Stomach (tissue), 8 donors: ENCODE measurements at regions not wholly inside any gene's neighbourhood (a gene's known extent, or its start where the extent isn't known, plus 50 kb on each side); places are given as distances from the start of the nearest gene placed in this dataset.

Source experiments
- DNase-seq, 2 donors: peaks; one replicate each; pipeline versions ENCODE4 v3.0.0 to v3.0.0-alpha.2; 2013 to 2019
- H3K27ac ChIP-seq, 5 donors: fragments of 200-600 bp in 4 of 5; sonication (generic) in 4 of 5; one replicate each; pipeline ENCODE4 v1.5.1; 2013 to 2019; ENCODE audit warnings: mild to moderate bottlenecking in 1 of 5, moderate library complexity in 1 of 5
- H3K27me3 ChIP-seq, 3 donors: fragments of 200-600 bp; sonication (generic); one replicate each; pipeline ENCODE4 v1.5.1; 2017 to 2019; ENCODE audit warnings: mixed run types in 1 of 3
- H3K36me3 ChIP-seq, 4 donors: fragments of 200-600 bp; sonication (generic); 1 replicate in 3 of 4; 2 replicates in 1 of 4; pipeline ENCODE4 v1.5.1; 2016 to 2019
- H3K4me1 ChIP-seq, 4 donors: fragments of 200-600 bp; sonication (generic); one replicate each; pipeline ENCODE4 v1.5.1; 2016 to 2019
- H3K4me3 ChIP-seq, 4 donors: fragments of 200-600 bp; sonication (generic) in 3 of 4; one replicate each; pipeline ENCODE4 v1.5.1; 2016 to 2019; ENCODE audit warnings: mild to moderate bottlenecking in 1 of 4
- H3K9me3 ChIP-seq, 4 donors: fragments of 200-600 bp; sonication (generic); one replicate each; pipeline ENCODE4 v1.5.1; 2016 to 2019
- EP300 ChIP-seq: sonication (generic); formaldehyde crosslinking; IDR thresholded peaks from one replicate; pipeline ENCODE4 v1.6.1; 2017; ENCODE audit warnings: antibody characterized with exemption
- POLR2A ChIP-seq, 4 donors: fragments of 450-650 bp; IDR thresholded peaks; one replicate each; pipeline ENCODE4 v1.6.1; 2016; ENCODE audit warnings: antibody characterized with exemption in 4 of 4, control low read depth in 2 of 4, mild to moderate bottlenecking in 1 of 4, moderate library complexity in 1 of 4
- POLR2AphosphoS5 ChIP-seq, 3 donors: sonication (generic); formaldehyde crosslinking; IDR thresholded peaks; one replicate each; pipeline ENCODE4 v1.6.1; 2016; ENCODE audit warnings: antibody characterized with exemption in 3 of 3
- whole genome bisulfite sequencing, 5 donors: extraction: QIAGEN DNeasy Blood & Tissue Kit in 3 of 5; methylation state at CpG; one replicate each; pipeline versions ENCODE4 v1.1.5 to v1.1.7; 2013 to 2018; 5-methylcytosine and 5-hydroxymethylcytosine counted together
- intact Hi-C: fragments of 100-400 bp; cut with DNase I; formaldehyde crosslinking; loops from one replicate; pipeline ENCODE4 v1.15.1; 2023; ENCODE audit warnings: low total_unique reads
- TF ChIP-seq, protein P1 (sequence below), 7 experiments: fragments of 450-650 bp in 4 of 7; fragments of 200-600 bp in 3 of 7; sonication (generic) in 3 of 7; IDR thresholded peaks; one replicate each; pipeline ENCODE4 v1.5.1; 2016 to 2019; ENCODE audit warnings: antibody characterized with exemption in 7 of 7, control low read depth in 2 of 7, mild to moderate bottlenecking in 1 of 7
- donor health status: healthy with polysubstance abuse.
- donor health status: Bipolar disorder and iron deficiency.
- donor health status: healthy.

DNA sequence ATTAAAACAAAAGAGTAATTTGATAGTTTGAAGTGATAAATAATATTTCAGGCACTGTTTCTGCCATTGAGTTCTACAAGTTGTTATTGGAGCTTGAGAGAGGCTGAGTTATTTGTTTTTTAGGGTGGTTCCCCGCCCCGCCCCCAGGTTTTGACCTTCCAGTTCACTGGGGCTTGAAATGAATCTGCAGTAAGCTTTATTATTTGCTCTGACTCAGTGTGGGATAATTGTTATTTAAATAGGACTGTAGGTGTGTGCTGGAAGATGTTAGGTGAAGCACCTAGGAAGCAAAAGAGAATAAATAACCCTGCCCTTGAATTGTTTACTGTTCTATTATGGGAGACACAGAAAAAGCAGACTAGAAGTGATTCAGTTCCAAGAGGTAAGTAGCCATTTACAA lies 81.2 kb upstream of the KCNIP4 start:
- WGBS, 5 donors: 57 to 78% (median 72%) methylated on average over 2 of the region's 2 CpGs
- H3K27me3 ChIP-seq: no peaks in the 10 kb centered on the region
- intact Hi-C loops: no loop called here
- H3K27ac ChIP-seq: no peak overlapping the region
- no peak for DNase-seq
- peaks cover 0 to 8% (median 0%) of the 10 kb centered on the region in 4 donors for H3K9me3 ChIP-seq
- TF ChIP-seq EP300: no peak
- TF ChIP-seq, protein P1, sequence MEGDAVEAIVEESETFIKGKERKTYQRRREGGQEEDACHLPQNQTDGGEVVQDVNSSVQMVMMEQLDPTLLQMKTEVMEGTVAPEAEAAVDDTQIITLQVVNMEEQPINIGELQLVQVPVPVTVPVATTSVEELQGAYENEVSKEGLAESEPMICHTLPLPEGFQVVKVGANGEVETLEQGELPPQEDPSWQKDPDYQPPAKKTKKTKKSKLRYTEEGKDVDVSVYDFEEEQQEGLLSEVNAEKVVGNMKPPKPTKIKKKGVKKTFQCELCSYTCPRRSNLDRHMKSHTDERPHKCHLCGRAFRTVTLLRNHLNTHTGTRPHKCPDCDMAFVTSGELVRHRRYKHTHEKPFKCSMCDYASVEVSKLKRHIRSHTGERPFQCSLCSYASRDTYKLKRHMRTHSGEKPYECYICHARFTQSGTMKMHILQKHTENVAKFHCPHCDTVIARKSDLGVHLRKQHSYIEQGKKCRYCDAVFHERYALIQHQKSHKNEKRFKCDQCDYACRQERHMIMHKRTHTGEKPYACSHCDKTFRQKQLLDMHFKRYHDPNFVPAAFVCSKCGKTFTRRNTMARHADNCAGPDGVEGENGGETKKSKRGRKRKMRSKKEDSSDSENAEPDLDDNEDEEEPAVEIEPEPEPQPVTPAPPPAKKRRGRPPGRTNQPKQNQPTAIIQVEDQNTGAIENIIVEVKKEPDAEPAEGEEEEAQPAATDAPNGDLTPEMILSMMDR (IDR thresholded peaks at IDR 0.05): no peak
- no peak for TF ChIP-seq POLR2A (IDR thresholded peaks at IDR 0.05)
- no peak for TF ChIP-seq POLR2AphosphoS5 (IDR thresholded peaks at IDR 0.05)
- H3K4me1 ChIP-seq: no peaks in the 10 kb centered on the region
- no peaks in the 10 kb centered on the region for H3K36me3 ChIP-seq
- no peak overlapping the region for H3K4me3 ChIP-seq

DNA sequence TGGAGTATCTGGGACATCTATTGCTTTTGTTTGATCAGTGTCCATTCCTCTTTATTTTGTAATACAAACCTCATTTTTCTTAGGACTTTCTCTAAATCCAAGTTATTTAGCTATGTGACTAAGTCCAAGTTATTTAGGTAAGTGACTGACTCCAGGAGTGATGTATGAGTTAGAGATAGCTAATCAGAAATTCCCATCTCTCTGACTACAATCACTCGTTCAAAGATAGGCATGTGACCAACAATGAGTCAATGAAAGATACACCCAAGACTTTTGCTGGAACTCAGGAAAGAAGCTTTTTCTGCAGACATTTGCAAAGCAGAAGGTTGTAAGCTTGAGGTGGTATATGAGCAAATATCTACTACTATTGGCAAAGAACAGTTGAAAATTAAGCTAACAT lies 72.5 kb upstream of the KCNIP4 start:
- H3K4me3 ChIP-seq: no peak overlapping the region
- H3K9me3 ChIP-seq: no peaks in the 10 kb centered on the region
- TF ChIP-seq EP300: no peak
- TF ChIP-seq, protein P1 (IDR thresholded peaks at IDR 0.05): no peak
- no peak for TF ChIP-seq POLR2A (IDR thresholded peaks at IDR 0.05)
- no peak for TF ChIP-seq POLR2AphosphoS5 (IDR thresholded peaks at IDR 0.05)
- DNase-seq: no peak
- WGBS, 5 donors: 23 to 34% (median 26%) methylated on average over 1 of the region's 1 CpG
- intact Hi-C loops: no loop called here
- no peak overlapping the region for H3K27ac ChIP-seq
- H3K4me1 ChIP-seq: no peaks in the 10 kb centered on the region
- no peaks in the 10 kb centered on the region for H3K27me3 ChIP-seq
- no peaks in the 10 kb centered on the region for H3K36me3 ChIP-seq

DNA sequence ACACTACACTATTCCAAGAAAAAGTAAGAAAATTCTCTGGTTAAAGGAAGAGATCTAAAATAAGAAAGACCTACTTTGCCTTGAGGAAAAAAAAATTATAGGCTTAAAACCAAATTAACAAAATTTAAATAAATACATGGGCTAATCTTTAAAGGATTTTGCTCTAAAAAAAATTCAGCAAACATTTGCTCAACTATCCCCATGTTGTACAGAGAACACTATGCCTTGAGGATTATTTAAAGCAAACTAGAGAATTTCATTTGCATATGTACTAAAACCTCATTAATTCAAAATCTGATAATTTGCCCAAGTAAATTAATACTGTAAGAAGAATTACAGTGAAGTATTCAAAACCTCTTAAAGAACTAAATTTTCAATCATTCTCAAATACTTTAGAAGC lies 71.6 kb upstream of the KCNIP4 start:
- TF ChIP-seq POLR2AphosphoS5 (IDR thresholded peaks at IDR 0.05) (no peak), EP300 (no peak), POLR2A (IDR thresholded peaks at IDR 0.05) (no peak)
- TF ChIP-seq, protein P1 (IDR thresholded peaks at IDR 0.05): no peak
- Histone ChIP-seq H3K4me1 (no peaks in the 10 kb centered on the region), H3K9me3 (no peaks in the 10 kb centered on the region), H3K36me3 (no peaks in the 10 kb centered on the region), H3K4me3 (no peak overlapping the region), H3K27me3 (no peaks in the 10 kb centered on the region), H3K27ac (no peak overlapping the region)
- DNase-seq: no peak
- intact Hi-C loops: no loop called here

DNA sequence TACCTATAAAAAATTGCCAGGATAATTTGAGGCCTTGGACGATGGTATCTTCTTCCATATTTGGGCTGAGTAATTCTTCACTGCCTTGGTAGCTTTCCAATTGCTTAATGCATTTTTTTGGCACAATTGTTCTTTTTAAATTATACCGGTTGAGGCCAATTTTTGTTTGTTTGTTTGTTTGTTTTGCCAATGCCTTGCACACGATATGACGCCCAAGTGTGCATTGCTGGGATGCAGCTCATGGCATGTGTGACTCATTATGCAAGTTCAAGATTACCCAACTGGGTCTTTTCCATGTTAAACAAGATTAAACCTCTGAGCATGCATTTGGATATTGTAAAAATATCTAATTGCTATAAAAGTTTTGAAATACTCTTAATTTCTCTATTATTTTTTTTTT lies 71.1 kb upstream of the KCNIP4 start:
- no peaks in the 10 kb centered on the region for H3K9me3 ChIP-seq
- H3K4me1 ChIP-seq: no peaks in the 10 kb centered on the region
- DNase-seq: no peak
- WGBS, 5 donors: 62 to 81% (median 71%) methylated on average over 4 of the region's 4 CpGs
- H3K36me3 ChIP-seq: no peaks in the 10 kb centered on the region
- no peak overlapping the region for H3K4me3 ChIP-seq
- no peaks in the 10 kb centered on the region for H3K27me3 ChIP-seq
- intact Hi-C loops: no loop called here
- TF ChIP-seq POLR2AphosphoS5 (IDR thresholded peaks at IDR 0.05): no peak
- TF ChIP-seq, protein P1 (IDR thresholded peaks at IDR 0.05): no peak
- no peak for TF ChIP-seq POLR2A (IDR thresholded peaks at IDR 0.05)
- no peak for TF ChIP-seq EP300
- H3K27ac ChIP-seq: no peak overlapping the region
